HCT116 (cell line): ENCODE measurements at regions not wholly inside any gene's neighbourhood (a gene's known extent, or its start where the extent isn't known, plus 50 kb on each side); places are given as distances from the start of the nearest gene placed in this dataset.

Experiments used
- ATAC-seq: fragments of 200-7000 bp; cut with Tn5 transposase; 2 replicates; pipeline ENCODE4 v1.9.1; 2020; ENCODE audit warnings: mild to moderate bottlenecking, moderate library complexity
- BruUV-seq: library from RNA; stranded (reverse); fragments of 400-500 nt; replicated peaks from 2 replicates; lab custom pipeline; 2021; lab: Mats Ljungman, UMichigan
- CTCF ChIA-PET: fragments of 300-600 bp; sonication (Branson Sonifier 250); formaldehyde crosslinking; loops from one replicate; lab custom pipeline; 2021; ENCODE audit warnings: antibody characterized with exemption; lab: Charles Lee
- POLR2A ChIA-PET: fragments of 300-600, 350-600 bp; sonication (Branson Sonifier 250); formaldehyde crosslinking; loops from one replicate; lab custom pipeline; 2021; ENCODE audit warnings: antibody characterized with exemption; lab: Charles Lee
- RAD21 ChIA-PET, 2 experiments: fragments of 300-600 bp; sonication (Branson Sonifier 250); formaldehyde crosslinking; loops; one replicate each; lab custom pipeline; 2023; ENCODE audit warnings: low total read pairs in 2 of 2; ENCODE audit not compliant: uncharacterized antibody in 2 of 2, unreplicated experiment in 2 of 2, low non-redundant PET in 1 of 2; lab: Charles Lee
- DNase-seq: peaks from one replicate; pipeline ENCODE4 v3.0.0-alpha.2; 2010; ENCODE audit warnings: low read depth, low spot score
- H2AFZ ChIP-seq: fragments of 200-600 bp; shearing (Covaris generic), sonication (generic); 2 replicates; pipeline ENCODE4 v1.6.1; 2017; ENCODE audit warnings: low read depth, mixed run types, mixed read lengths, antibody characterized with exemption, low read length; ENCODE audit not compliant: poor library complexity, severe bottlenecking
- H3K27ac ChIP-seq: 2 replicates; pipeline ENCODE4 v1.5.1; 2012; ENCODE audit warnings: low read depth, low read length
- H3K27me3 ChIP-seq: fragments of 200-600 bp; sonication (generic); 2 replicates; pipeline ENCODE4 v1.6.1; 2016; ENCODE audit warnings: mixed run types, low read length, mixed read lengths; ENCODE audit not compliant: insufficient read depth
- H3K36me3 ChIP-seq, 2 experiments: fragments of 200-500 bp in 1 of 2; fragments of 200-600 bp in 1 of 2; sonication (Bioruptor generic) in 1 of 2; sonication (generic) in 1 of 2; 2 replicates each; pipeline versions ENCODE4 v1.5.1 to v1.6.1; 2014 to 2016; ENCODE audit warnings: low read length in 2 of 2, inconsistent platforms in 1 of 2, mixed read lengths in 1 of 2, mixed run types in 1 of 2; ENCODE audit not compliant: insufficient read depth in 2 of 2, control insufficient read depth in 1 of 2
- H3K4me1 ChIP-seq, 2 experiments: fragments of 200-600 bp in 1 of 2; sonication (generic) in 1 of 2; 2 replicates each; pipeline versions ENCODE4 v1.5.1 to v1.6.1; 2012 to 2017; ENCODE audit warnings: low read length in 2 of 2, inconsistent platforms in 1 of 2, mild to moderate bottlenecking in 1 of 2, mixed read lengths in 1 of 2, mixed run types in 1 of 2, moderate library complexity in 1 of 2; ENCODE audit not compliant: insufficient read depth in 2 of 2, control insufficient read depth in 1 of 2
- H3K4me2 ChIP-seq: fragments of 200-600 bp; sonication (generic); 2 replicates; pipeline ENCODE4 v1.6.1; 2017; ENCODE audit warnings: mixed run types, low read length, mixed read lengths
- H3K4me3 ChIP-seq, 2 experiments: fragments of 200-600 bp in 1 of 2; sonication (generic) in 1 of 2; replicated peaks in 1 of 2; 2 replicates each; pipeline ENCODE4 v1.5.1; 2011 to 2016; ENCODE audit warnings: low read length in 2 of 2, control low read depth in 1 of 2, low read depth in 1 of 2, mild to moderate bottlenecking in 1 of 2, mixed read lengths in 1 of 2, mixed run types in 1 of 2
- H3K79me2 ChIP-seq: fragments of 200-600 bp; sonication (generic); 2 replicates; pipeline ENCODE4 v1.6.1; 2017; ENCODE audit warnings: mild to moderate bottlenecking, mixed run types, low read length, moderate library complexity, mixed read lengths; ENCODE audit not compliant: insufficient read depth
- H3K9ac ChIP-seq: fragments of 200-600 bp; sonication (generic); 2 replicates; pipeline ENCODE4 v1.6.1; 2016; ENCODE audit warnings: low read length, mixed read lengths
- H3K9me2 ChIP-seq: fragments of 200-600 bp; sonication (generic), shearing (Covaris generic); 2 replicates; pipeline ENCODE4 v1.6.1; 2017; ENCODE audit warnings: mixed run types, mild to moderate bottlenecking, moderate library complexity; ENCODE audit not compliant: insufficient read depth
- H3K9me3 ChIP-seq, 2 experiments: fragments of 200-500 bp in 1 of 2; fragments of 200-600 bp in 1 of 2; sonication (Bioruptor generic) in 1 of 2; sonication (generic) in 1 of 2; 2 replicates each; pipeline ENCODE4 v1.6.1; 2014 to 2017; ENCODE audit warnings: low read length in 2 of 2, mixed read lengths in 2 of 2, inconsistent platforms in 1 of 2, low read depth in 1 of 2, mild to moderate bottlenecking in 1 of 2, mixed run types in 1 of 2, moderate library complexity in 1 of 2; ENCODE audit not compliant: control insufficient read depth in 1 of 2, insufficient read depth in 1 of 2
- H4K20me1 ChIP-seq: fragments of 200-600 bp; sonication (generic), shearing (Covaris generic); 2 replicates; pipeline ENCODE4 v1.6.1; 2017; ENCODE audit warnings: mixed run types, mild to moderate bottlenecking, moderate library complexity; ENCODE audit not compliant: insufficient read depth
- ATF3 ChIP-seq: IDR thresholded peaks from 2 replicates; pipeline ENCODE4 v1.6.1; 2012
- CBX3 ChIP-seq: IDR thresholded peaks from 2 replicates; pipeline ENCODE4 v1.6.1; 2012; ENCODE audit warnings: low read depth
- CEBPB ChIP-seq: IDR thresholded peaks from 2 replicates; pipeline ENCODE4 v1.6.1; 2012; ENCODE audit warnings: low read depth
- EGR1 ChIP-seq: IDR thresholded peaks from 2 replicates; pipeline ENCODE4 v1.6.1; 2012; ENCODE audit warnings: low read depth
- EZH2 ChIP-seq: fragments of 200-600 bp; sonication (generic); IDR thresholded peaks from 2 replicates; pipeline ENCODE4 v1.6.1; 2017; ENCODE audit warnings: antibody characterized with exemption, mixed run types
- EZH2phosphoT487 ChIP-seq: fragments of 200-600 bp; IDR thresholded peaks from 2 replicates; pipeline ENCODE4 v1.6.1; 2018; ENCODE audit warnings: antibody characterized with exemption, borderline replicate concordance
- JUND ChIP-seq: IDR thresholded peaks from 2 replicates; pipeline ENCODE4 v1.6.1; 2012
- MAX ChIP-seq: IDR thresholded peaks from 2 replicates; pipeline ENCODE4 v1.6.1; 2012
- POLR2A ChIP-seq: IDR thresholded peaks from 2 replicates; pipeline ENCODE4 v1.7.0; 2011; ENCODE audit warnings: borderline replicate concordance; ENCODE audit not compliant: insufficient read depth, insufficient read length; ENCODE audit errors: extremely low read depth
- RAD21 ChIP-seq: IDR thresholded peaks from 2 replicates; pipeline ENCODE4 v1.6.1; 2012; ENCODE audit warnings: low read depth, mild to moderate bottlenecking
- SP1 ChIP-seq: IDR thresholded peaks from 2 replicates; pipeline ENCODE4 v1.6.1; 2012; ENCODE audit warnings: low read depth
- TCF7L2 ChIP-seq: IDR thresholded peaks from 2 replicates; pipeline ENCODE4 v1.7.0; 2011; ENCODE audit warnings: borderline replicate concordance, inconsistent platforms; ENCODE audit not compliant: insufficient read depth, insufficient read length; ENCODE audit errors: extremely low read depth
- ZFX ChIP-seq: fragments of 450-650 bp; IDR thresholded peaks from 2 replicates; pipeline ENCODE4 v1.6.1; 2017
- intact Hi-C: fragments of 100-400 bp; cut with micrococcal nuclease; formaldehyde crosslinking; loops from 2 replicates; pipeline ENCODE4 v1.10.0; 2022
- TF ChIP-seq, protein P1 (sequence below), 3 experiments: fragments of 200-600 bp in 1 of 3; sonication (generic) in 1 of 3; IDR thresholded peaks in 2 of 3; conservative IDR thresholded peaks in 1 of 3; 2 replicates each; pipeline ENCODE4 v1.5.1; 2012 to 2017; ENCODE audit warnings: low read depth in 2 of 3, low read length in 2 of 3, antibody characterized with exemption in 1 of 3, borderline replicate concordance in 1 of 3, control low read depth in 1 of 3, mild to moderate bottlenecking in 1 of 3, mixed read lengths in 1 of 3, mixed run types in 1 of 3, moderate library complexity in 1 of 3; ENCODE audit not compliant: insufficient read depth in 1 of 3

GRCh38 chr15:96581371-96581770 is 250.9 kb downstream of the NR2F2 start:
- POLR2A ChIA-PET = no interaction called here
- H3K79me2 ChIP-seq = no peaks in the 10 kb centered on the region
- no peaks in the 10 kb centered on the region for H3K9me3 ChIP-seq
- no peaks in the 10 kb centered on the region for H3K4me1 ChIP-seq
- H3K9ac ChIP-seq = no peak overlapping the region
- no peak overlapping the region for H3K4me3 ChIP-seq
- no peak overlapping the region for H3K4me2 ChIP-seq
- no peak for TF ChIP-seq CEBPB
- TF ChIP-seq MAX = no peak
- TF ChIP-seq CBX3 = no peak
- no peak for TF ChIP-seq ZFX
- TF ChIP-seq POLR2A = no peak
- no peak for TF ChIP-seq ATF3
- TF ChIP-seq, all 23 proteins: peak for 0
- ChIA-PET RAD21 (no interaction called here), CTCF (interaction anchor here (0.5 kb wide), 1 partner anchor 1838 kb away, joined by 3 read pairs; no protein-coding TSS in a partner anchor)
- Histone ChIP-seq H4K20me1 (no peaks in the 10 kb centered on the region), H2AFZ (no peak overlapping the region), H3K27me3 (peaks cover 44% of the 10 kb centered on the region), H3K27ac (no peak overlapping the region), H3K36me3 (no peaks in the 10 kb centered on the region), H3K9me2 (no peaks in the 10 kb centered on the region)
- BruUV-seq = no TSS peak
- intact Hi-C loops = loop anchor here (10.0 kb wide), 1 partner anchor 1327 kb away; no protein-coding TSS in a partner anchor
- ATAC-seq = no peak
- DNase-seq = no peak

DNA sequence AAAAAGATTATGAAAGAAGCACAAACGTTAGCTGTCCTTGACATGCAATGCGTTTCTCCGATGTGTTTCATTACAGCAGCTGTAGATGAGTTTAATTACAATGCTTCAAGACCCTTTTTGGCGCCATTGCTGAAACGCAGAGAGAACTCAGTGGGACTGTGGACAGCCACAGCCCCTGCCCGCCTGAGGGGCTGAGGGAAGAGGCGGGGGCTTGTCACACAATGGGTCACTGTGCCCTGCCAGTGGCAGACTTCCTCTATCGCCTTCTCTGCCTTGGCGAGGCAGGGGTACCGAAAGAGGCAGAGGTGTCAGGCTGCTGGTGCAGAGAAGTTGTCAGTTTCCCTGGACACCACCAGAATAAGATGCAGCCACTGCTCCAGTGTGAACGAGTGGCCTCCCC is 252.0 kb downstream of the NR2F2 start:
- Histone ChIP-seq H3K4me1 (no peaks in the 10 kb centered on the region), H4K20me1 (no peaks in the 10 kb centered on the region), H3K4me3 (no peak overlapping the region), H3K9me2 (no peaks in the 10 kb centered on the region), H3K27me3 (peaks cover 55% of the 10 kb centered on the region), H3K9me3 (no peaks in the 10 kb centered on the region), H2AFZ (no peak overlapping the region), H3K79me2 (no peaks in the 10 kb centered on the region), H3K36me3 (no peaks in the 10 kb centered on the region), H3K9ac (no peak overlapping the region), H3K4me2 (no peak overlapping the region), H3K27ac (no peak overlapping the region)
- CTCF ChIA-PET = no interaction called here
- ATAC-seq (no peak), DNase-seq (no peak)
- RAD21 ChIA-PET = no interaction called here
- no TSS peak for BruUV-seq
- intact Hi-C loops = loop anchor here (10.0 kb wide), 1 partner anchor 1328 kb away; no protein-coding TSS in a partner anchor
- POLR2A ChIA-PET = no interaction called here
- TF ChIP-seq TCF7L2 = no peak
- no peak for TF ChIP-seq RAD21
- no peak for TF ChIP-seq EZH2phosphoT487
- no peak for TF ChIP-seq SP1
- TF ChIP-seq EZH2 = no peak
- no peak for TF ChIP-seq MAX
- TF ChIP-seq, protein P1, sequence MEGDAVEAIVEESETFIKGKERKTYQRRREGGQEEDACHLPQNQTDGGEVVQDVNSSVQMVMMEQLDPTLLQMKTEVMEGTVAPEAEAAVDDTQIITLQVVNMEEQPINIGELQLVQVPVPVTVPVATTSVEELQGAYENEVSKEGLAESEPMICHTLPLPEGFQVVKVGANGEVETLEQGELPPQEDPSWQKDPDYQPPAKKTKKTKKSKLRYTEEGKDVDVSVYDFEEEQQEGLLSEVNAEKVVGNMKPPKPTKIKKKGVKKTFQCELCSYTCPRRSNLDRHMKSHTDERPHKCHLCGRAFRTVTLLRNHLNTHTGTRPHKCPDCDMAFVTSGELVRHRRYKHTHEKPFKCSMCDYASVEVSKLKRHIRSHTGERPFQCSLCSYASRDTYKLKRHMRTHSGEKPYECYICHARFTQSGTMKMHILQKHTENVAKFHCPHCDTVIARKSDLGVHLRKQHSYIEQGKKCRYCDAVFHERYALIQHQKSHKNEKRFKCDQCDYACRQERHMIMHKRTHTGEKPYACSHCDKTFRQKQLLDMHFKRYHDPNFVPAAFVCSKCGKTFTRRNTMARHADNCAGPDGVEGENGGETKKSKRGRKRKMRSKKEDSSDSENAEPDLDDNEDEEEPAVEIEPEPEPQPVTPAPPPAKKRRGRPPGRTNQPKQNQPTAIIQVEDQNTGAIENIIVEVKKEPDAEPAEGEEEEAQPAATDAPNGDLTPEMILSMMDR (IDR thresholded peaks at IDR 0.05 in 2 of 3, conservative IDR thresholded peaks at IDR 0.05 in 1 of 3; ENCODE audit: borderline replicate concordance in 1 of 3, insufficient read depth in 1 of 3, low read depth in 2 of 3, low read length in 2 of 3) = no peak
- no peak for TF ChIP-seq EGR1
- no peak for TF ChIP-seq JUND
